GM12874 (cell line): ENCODE measurements at regions not wholly inside any gene's neighbourhood (a gene's known extent, or its start where the extent isn't known, plus 50 kb on each side); places are given as distances from the start of the nearest gene placed in this dataset.

Experiments
- CTCF ChIP-seq: IDR thresholded peaks from 2 replicates; pipeline ENCODE4 v1.5.1; 2011; ENCODE audit warnings: low read depth, mild to moderate bottlenecking, control low read depth, low read length, moderate library complexity; ENCODE audit not compliant: insufficient read depth

DNA sequence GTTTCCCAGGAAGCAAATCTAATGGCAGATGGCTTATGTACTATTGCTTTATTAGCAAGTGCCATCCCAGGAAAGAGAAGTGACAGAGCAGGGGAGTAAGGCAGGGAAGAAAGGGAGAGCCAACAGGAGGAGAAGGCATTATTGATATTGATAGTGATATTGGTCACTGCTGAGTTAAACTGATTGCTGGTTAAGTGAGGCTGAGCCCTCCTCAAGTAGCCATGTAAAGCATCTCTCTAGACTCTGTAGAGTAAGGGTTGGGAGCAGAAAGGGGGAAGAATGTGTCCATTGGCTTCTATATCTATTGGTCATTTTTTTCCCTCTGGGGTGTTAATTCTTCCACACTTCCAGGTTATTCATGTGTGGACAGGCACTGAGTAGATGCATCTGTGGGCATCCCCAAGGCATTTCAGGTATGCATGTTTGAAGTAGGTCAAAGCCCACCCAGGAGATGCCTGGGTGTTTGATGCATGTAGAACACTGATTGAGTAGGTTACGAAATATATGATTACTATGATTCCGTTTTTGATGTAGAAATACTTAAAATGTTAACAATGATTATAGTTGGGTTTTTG lies 290.5 kb upstream of the DPYD start:
- TF ChIP-seq CTCF = no peak

- TF ChIP-seq CTCF = no peak
Observed at GRCh38 chr1:98210563-98210962, 289.7 kb upstream of the DPYD start.

- TF ChIP-seq CTCF = no peak
Observed at GRCh38 chr1:98210064-98210463, 289.2 kb upstream of the DPYD start.

DNA sequence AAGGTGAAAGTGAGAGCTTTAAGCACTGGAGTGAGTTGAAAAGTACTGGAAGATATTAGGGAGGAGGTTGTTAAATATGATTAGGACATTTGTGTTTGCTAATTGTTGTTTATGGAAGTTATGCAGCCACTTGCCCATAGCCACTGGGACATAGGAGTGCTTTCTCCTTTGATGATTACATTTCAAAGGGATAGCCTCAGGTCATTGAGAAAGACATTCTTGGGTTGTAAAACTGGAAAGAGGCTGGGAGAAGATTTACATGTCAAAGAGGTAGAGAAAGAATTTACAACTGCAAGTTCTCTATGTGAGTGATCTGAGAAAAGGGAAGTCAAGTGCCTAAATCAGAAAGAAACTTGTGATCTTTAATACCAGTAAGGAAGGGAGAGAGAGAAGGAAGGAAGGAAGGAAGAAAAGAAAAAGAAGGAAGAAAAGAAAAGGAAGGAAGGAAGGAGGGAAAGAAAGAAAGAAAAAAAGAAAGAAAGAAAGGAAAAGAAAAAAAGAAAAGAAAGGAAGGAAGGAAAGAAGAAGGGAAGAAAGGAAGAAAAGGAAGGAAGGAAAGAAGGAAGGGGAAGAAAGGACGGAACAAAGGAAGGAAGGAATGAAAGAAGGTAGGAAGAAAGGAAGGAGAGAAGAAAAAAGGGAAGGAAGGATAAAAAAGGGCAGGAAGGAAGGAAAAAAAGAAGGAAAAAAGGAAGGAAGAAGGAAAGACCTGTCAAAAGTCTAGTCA lies 284.6 kb upstream of the DPYD start:
- no peak for TF ChIP-seq CTCF

DNA sequence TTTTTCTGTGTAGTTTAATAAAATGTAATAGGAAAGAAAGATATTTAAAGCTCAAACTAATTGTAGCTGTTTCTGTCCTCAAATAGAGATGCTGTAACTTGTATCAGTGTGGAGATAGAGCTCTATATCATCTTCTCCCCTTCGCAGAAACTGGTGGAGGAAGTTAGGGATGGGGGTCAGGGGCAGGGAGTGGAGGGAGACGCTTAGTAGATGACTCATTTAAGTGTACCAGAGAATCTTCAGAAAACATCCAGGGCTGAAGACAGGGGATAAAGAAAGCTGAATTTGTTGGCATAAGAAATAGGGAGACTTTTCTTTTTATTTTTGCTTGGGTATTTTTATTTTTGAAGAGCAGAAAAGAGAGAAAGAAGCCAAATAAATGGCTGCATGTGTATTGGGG lies 282.6 kb upstream of the DPYD start:
- no peak for TF ChIP-seq CTCF

DNA sequence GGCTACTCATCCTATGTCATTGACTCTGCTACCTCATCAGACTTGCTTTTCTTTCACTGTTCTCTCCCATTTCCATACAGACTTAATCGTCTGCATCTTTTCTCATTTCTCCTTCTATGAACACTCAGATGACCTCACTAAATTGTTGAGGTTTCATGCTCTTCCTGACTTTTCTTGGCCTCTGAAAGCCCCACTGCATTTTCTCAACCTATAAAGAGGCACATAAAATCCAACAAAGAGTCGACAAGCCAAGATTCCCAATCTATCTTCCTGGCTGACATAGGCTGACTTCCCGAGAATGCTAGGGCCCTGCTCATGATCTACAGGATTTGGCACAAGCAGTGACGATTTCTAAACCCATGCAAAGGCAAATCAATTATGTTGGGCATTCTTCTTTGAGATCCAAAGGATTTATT lies 280.8 kb upstream of the DPYD start:
- no peak for TF ChIP-seq CTCF

- TF ChIP-seq CTCF = no peak
Observed at GRCh38 chr1:98197356-98197755, 276.5 kb upstream of the DPYD start.
